GM18861 (cell line): ENCODE measurements at regions not wholly inside any gene's neighbourhood (a gene's known extent, or its start where the extent isn't known, plus 50 kb on each side); places are given as distances from the start of the nearest gene placed in this dataset.

Experiments
- ATAC-seq: cut with Tn5 transposase; IDR thresholded peaks from one replicate; pipeline ENCODE4 v1.9.1; 2021; ENCODE audit not compliant: unreplicated experiment

DNA sequence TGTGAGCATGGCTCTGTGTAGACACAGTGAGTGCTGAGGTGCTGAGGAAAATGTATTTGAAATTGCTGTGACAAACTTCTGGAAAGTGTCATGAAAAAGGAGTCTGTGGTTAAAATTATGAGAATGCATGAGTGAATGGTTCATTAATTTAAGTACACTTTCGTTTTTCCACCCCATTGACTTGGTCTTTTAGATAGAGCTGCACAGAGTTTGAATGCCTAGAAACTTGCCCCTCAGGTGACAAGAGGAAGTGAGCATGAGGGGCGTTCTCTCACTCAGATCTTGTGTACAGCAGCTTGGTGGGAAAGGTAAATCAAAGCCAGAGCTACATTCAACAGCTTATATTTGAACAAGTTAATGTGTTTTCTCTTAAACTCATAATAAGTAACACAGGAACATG is 296.8 kb downstream of the WDR72 start:
- ATAC-seq, result no peak

- no peak for ATAC-seq
Observed at GRCh38 chr15:53461677-53462076, 297.8 kb downstream of the WDR72 start.

DNA sequence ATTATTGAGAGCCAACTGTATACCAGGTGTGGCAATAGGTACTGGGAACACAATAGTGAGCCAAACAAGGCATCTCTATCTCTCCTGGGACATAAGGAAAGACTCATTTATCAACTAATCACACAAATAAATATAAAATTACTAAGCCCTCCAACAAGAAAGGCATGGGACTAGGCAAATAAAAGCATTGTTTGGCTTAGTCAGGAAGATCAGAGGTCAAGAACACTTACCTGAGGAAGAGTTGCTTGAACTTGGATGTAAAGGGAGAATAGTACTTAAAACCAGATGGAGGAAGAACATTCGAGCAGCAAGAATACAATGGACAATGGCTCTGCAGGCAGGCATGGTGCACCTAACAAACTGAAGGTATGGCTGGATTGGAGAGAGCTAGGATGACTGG is 300.7 kb downstream of the WDR72 start:
- ATAC-seq, result no peak

DNA sequence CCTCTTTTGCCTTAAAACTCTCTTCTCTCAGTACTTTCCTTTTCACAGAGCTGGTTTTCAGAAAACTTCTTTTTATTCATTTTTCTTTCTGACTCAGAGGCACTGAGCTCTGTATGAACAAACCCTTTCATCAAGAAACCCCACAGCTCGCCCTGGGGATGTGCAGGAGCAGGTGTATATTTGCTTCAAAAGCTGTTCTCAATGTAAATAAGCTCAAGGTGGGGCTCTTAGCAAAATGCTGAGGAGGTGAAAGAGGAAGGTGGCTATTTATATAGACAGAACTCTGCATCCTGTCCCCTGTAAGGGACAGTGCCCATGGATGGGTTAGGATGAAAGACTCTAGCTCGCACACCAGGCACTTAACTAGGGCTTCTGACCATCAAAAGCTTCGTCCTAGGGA is 302.0 kb downstream of the WDR72 start:
- no peak for ATAC-seq

GRCh38 chr15:53454843-53455721 is 304.4 kb downstream of the WDR72 start:
- no peak for ATAC-seq

GRCh38 chr15:53454535-53454842 is 305.0 kb downstream of the WDR72 start:
- no peak for ATAC-seq

- no peak for ATAC-seq
Observed at GRCh38 chr15:53453253-53454105, 306.0 kb downstream of the WDR72 start.

DNA sequence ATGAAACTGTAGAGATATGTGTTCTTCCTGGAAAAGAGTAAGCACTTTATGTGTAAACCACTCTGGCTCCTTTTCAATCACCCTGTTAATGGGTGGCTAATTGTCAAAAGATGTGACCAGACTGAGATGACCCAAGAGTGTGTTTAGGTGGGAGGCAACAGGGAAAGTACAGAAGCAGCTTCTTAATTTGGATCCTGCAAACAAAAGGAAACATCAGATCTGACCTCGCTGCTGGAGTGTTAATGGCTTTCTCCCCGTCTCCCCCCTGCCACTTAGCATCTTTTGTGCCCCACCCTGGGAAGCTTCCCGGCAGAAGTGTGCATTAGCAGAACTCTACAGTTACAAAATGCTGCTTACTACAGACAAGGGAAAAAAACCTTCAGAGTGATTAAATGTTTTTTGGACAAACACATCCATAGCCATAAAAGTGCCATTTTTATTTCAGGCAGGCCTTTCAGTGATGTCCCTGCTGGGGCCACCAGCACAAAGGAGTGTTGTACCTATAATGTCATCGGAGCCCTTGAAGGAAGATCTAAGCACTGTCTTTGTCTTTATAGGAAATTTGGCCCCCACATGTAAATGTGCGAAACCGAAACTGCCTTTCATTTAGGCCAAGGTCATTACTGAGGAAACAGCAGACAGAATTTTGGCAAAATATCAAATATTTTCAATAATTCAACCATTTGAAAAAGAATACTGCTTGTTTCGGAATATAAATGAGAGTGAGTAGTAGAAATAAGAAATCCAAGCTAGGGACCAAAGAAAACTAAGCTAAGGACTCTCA is 311.0 kb downstream of the WDR72 start:
- ATAC-seq, result no peak

DNA sequence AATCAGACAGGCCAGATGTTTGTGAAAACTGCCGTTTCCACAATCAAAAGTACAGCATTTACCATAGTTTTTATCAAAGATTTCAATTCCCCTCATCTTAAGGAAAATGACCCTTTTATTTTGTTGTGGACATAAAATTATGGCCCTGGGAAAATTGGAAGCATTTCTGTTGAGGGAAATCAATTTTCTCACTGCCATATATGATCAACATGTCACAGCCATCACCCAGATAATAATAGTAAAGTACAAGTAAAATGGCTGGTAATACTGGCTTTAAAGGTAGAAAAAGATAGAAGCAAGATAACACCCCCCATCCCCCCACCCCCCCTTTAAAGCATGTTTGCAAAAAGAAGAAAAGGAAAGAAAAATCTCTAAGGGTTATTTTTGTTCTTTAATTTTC is 311.7 kb downstream of the WDR72 start:
- no peak for ATAC-seq

DNA sequence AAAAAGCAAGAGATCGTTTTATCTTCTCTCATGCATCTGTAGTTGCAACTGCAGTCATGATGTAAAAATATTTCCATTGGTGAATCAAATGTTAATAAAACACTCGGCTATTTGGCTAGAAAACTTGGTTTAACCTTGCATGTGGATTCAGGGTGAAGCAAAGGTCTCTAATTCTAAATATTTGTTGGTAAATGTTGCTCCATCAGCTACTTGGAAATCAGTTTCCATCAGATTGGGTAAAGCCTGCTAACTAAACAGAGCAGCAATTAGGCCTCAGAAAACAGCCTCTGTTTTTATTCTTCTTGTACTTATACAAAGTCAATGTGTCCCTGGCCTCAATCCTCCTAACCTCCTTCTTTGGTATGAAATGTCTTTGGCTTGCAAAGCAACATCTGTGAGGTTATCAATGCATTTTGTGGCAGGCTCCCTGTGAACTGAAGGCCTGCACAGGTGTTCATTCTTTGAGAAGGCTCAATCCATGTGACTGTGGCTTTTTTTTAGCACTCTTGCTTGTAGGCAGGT is 312.3 kb downstream of the WDR72 start:
- no peak for ATAC-seq

DNA sequence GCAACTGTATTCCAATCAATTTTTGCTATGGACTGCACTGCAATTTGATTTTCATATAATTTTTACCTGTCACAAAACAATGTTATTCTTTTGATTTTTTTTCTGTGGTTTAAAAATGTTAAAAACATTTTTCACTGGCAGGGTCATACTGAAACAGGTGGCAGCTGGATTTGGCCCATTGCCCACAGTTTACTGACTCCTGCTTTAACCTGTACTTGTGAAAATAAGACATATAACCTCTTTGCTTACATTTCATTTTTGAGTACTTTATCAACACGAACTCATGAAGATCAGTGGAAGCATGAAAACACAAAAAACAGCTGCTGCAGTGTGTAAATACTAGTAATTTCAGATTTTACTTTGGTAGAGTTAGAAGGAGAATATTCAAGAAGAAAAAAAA is 313.1 kb downstream of the WDR72 start:
- no peak for ATAC-seq

- ATAC-seq, result no peak
Observed at GRCh38 chr15:53445531-53445930, 313.9 kb downstream of the WDR72 start.

- ATAC-seq, result no peak
Observed at GRCh38 chr15:53437985-53438841, 321.2 kb downstream of the WDR72 start.

DNA sequence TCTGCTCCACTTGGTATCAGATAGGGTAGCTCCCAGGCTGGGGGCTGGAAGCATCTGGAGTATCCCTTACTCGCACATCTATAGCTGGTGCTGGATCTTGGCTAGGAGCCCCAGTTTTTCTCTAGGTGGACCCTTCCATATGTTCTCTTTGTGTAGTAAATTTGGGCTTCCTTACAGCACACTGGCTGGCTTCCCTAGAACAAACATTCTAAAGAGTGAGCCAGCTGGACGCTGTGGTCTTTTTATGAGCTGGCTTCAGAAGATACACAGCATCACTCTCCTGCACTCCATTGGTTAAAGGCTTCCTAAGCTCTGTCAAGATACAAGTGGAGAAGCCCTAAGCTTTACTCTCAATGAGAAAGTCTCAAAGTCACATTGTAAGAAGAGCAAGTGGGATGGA is 322.1 kb downstream of the WDR72 start:
- no peak for ATAC-seq

DNA sequence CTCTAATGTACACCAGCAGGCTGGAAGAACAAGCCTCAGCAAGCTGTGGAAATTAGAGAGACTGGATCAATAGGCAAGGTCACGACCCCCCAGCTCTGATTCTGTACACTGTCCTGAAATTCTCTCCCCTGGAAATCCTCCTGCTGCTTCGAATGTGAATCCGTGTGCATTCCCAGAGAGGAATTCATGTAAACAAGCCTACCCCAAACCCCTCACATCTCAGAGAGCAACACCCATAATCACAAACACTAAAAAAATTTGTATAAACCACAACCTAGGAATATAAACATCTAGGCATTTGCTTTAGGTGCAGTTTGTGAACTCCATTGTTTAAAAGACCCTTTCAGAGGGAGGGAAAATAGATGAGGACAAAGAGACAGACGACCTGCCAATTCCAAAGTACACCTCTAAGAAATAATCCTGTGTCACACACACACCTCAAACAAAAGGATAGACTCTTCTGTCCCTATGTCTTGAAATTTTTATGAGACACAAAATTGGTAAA is 325.2 kb downstream of the WDR72 start:
- no peak for ATAC-seq

DNA sequence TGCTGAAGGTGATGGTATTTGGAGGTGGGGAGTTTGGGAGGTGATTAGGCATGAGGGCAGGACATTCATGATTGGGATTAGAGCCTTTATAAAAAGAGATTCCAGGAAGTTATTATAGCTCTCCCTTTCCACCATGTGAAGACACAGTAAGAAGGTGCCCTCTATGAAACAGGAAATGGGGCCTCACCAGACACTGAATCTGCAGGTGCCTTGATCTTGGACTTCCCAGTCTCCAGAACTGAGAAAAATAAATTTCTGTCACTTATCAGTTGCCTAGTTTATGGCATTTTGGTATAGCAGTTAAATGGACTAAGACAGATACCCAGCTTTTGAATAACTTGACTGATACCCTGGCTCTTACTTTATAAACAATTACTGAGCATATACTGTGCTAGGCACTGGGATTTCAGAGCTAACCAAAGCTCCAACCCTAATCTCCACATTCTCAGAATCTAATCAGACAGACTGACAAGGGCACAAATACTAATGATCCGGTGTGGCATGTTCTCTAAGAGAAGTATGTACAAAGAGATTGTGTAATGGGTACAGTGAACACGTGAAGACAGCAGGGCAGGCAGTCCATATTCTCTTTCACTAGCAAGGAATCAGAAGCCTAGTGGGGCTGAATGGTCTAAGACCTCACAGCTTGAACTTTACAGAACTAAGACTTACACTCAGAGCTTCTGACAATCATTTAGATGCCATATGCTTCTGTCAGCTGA is 343.1 kb downstream of the WDR72 start:
- ATAC-seq, result no peak

- no peak for ATAC-seq
Observed at GRCh38 chr15:53414167-53414566, 345.3 kb downstream of the WDR72 start.

DNA sequence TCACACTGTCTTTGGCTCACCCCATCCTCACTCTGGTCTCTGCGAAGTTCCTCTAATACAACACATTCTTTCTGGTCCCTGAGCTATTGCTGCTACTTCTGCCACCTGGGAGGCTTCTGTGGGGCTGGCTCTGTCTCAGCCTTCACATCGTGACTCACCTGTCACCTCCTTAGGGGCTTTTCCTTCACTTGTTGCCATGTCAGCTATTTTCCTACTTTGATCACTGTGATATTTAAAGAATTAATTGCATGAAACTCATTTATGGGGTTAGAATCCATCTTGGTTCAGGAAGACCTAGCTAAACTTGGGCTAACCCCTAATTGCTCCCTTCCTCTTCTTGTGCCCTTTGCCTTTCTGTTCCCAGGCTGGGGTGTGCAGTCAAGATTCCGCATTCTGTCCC is 346.9 kb downstream of the WDR72 start:
- ATAC-seq, result no peak

GRCh38 chr15:53404930-53405493 is 354.5 kb downstream of the WDR72 start:
- ATAC-seq, result no peak
